Psoas muscle (tissue), 7 donors: ENCODE measurements at regions not wholly inside any gene's neighbourhood (a gene's known extent, or its start where the extent isn't known, plus 50 kb on each side); places are given as distances from the start of the nearest gene placed in this dataset.

ENCODE experiments used
- ATAC-seq, 4 donors: fragments of 200-7000 bp; cut with Tn5 transposase; one replicate each; pipeline ENCODE4 v1.9.1; 2020; ENCODE audit warnings: moderate library complexity in 3 of 4, mild to moderate bottlenecking in 2 of 4
- DNase-seq, 2 donors: peaks; one replicate each; pipeline ENCODE4 v3.0.0-alpha.2; 2020
- H3K27ac ChIP-seq: fragments of 200-600 bp; one replicate; pipeline ENCODE4 v1.8.0; 2022
- H3K27me3 ChIP-seq, 3 donors: fragments of 200-600 bp in 1 of 3; one replicate each; pipeline versions ENCODE4 v1.6.1 to v1.8.0; 2013 to 2022; ENCODE audit warnings: low read length in 2 of 3, mild to moderate bottlenecking in 2 of 3, moderate library complexity in 1 of 3; ENCODE audit not compliant: insufficient read depth in 3 of 3
- H3K36me3 ChIP-seq, 2 donors: fragments of 200-600 bp in 1 of 2; one replicate each; pipeline versions ENCODE4 v1.6.1 to v1.8.0; 2013 to 2022; ENCODE audit warnings: low read depth in 1 of 2, mild to moderate bottlenecking in 1 of 2, moderate library complexity in 1 of 2; ENCODE audit not compliant: insufficient read depth in 1 of 2
- H3K4me1 ChIP-seq: fragments of 200-600 bp; one replicate; pipeline ENCODE4 v1.8.0; 2022
- H3K4me3 ChIP-seq: fragments of 200-600 bp; one replicate; pipeline ENCODE4 v1.8.0; 2022; ENCODE audit warnings: mild to moderate bottlenecking
- H3K9me3 ChIP-seq: fragments of 200-600 bp; one replicate; pipeline ENCODE4 v1.8.0; 2022
- CTCF ChIP-seq: fragments of 200-600 bp; IDR thresholded peaks from one replicate; pipeline ENCODE4 v1.8.0; 2022; ENCODE audit warnings: antibody characterized with exemption
- WGBS, 3 donors: extraction: QIAGEN DNeasy Blood & Tissue Kit; methylation state at CpG; one replicate each; pipeline versions ENCODE4 v1.1.6 to v1.1.7; 2013; 5-methylcytosine and 5-hydroxymethylcytosine counted together
- intact Hi-C, 2 donors: fragments of 100-400 bp; cut with DNase I; formaldehyde crosslinking; loops; one replicate each; pipeline versions ENCODE4 v1.11.0 to v1.14.2; 2022
- donor health status: healthy with polysubstance abuse.
- donor health status: DM: no; HTN: no; CAD: no; lungs with moderate emphysema.
- donor health status: Bipolar disorder and iron deficiency.
- donor health status: healthy.
- donor health status: DM: yes; HTN: yes; CAD: no.
- donor health status: DM: no; HTN: no; CAD: no.
- donor health status: DM: yes; HTN: yes; CAD: no.

- ATAC-seq, result no peak
- DNase-seq, result no peak
- no peak for TF ChIP-seq CTCF
- H3K36me3 ChIP-seq, result no peaks in the 10 kb centered on the region
- H3K4me1 ChIP-seq, result no peaks in the 10 kb centered on the region
- H3K27ac ChIP-seq, result no peak overlapping the region
- H3K4me3 ChIP-seq, result no peak overlapping the region
- peaks cover 3% of the 10 kb centered on the region for H3K9me3 ChIP-seq
- no peaks in the 10 kb centered on the region for H3K27me3 ChIP-seq
- WGBS, 3 donors, result 73 to 74% (median 73%) methylated on average over 4 of the region's 4 CpGs
- intact Hi-C loops, result no loop called here
These were observed 911.2 kb upstream of the PIK3C3 start for GRCh38 chr18:41043876-41044275.

GRCh38 chr18:41042866-41043265 lies 912.2 kb upstream of the PIK3C3 start:
- Histone ChIP-seq H3K27ac (no peak overlapping the region), H3K4me1 (no peaks in the 10 kb centered on the region), H3K27me3 (no peaks in the 10 kb centered on the region), H3K36me3 (no peaks in the 10 kb centered on the region), H3K9me3 (peaks cover 3% of the 10 kb centered on the region), H3K4me3 (no peak overlapping the region)
- ATAC-seq (no peak), DNase-seq (no peak)
- TF ChIP-seq CTCF, result no peak
- intact Hi-C loops, result no loop called here

GRCh38 chr18:41038071-41038470 lies 917.0 kb upstream of the PIK3C3 start:
- Histone ChIP-seq H3K27ac (no peak overlapping the region), H3K27me3 (no peaks in the 10 kb centered on the region), H3K36me3 (no peaks in the 10 kb centered on the region), H3K4me3 (no peak overlapping the region), H3K4me1 (no peaks in the 10 kb centered on the region), H3K9me3 (peaks cover 3% of the 10 kb centered on the region)
- DNase-seq (no peak), ATAC-seq (no peak)
- WGBS, 3 donors, result 77 to 87% (median 81%) methylated on average over 1 of the region's 1 CpG
- TF ChIP-seq CTCF, result no peak
- intact Hi-C loops, result no loop called here

GRCh38 chr18:41036346-41036745 lies 918.7 kb upstream of the PIK3C3 start:
- H3K4me1 ChIP-seq, result no peaks in the 10 kb centered on the region
- H3K36me3 ChIP-seq, result no peaks in the 10 kb centered on the region
- ATAC-seq (no peak), DNase-seq (no peak)
- H3K27me3 ChIP-seq, result no peaks in the 10 kb centered on the region
- no peak for TF ChIP-seq CTCF
- H3K4me3 ChIP-seq, result no peak overlapping the region
- intact Hi-C loops, result no loop called here
- H3K27ac ChIP-seq, result no peak overlapping the region
- WGBS, 3 donors, result 87 to 91% (median 90%) methylated on average over 6 of the region's 6 CpGs
- H3K9me3 ChIP-seq, result peaks cover 3% of the 10 kb centered on the region

GRCh38 chr18:41034413-41034812 lies 920.6 kb upstream of the PIK3C3 start:
- H3K4me3 ChIP-seq, result no peak overlapping the region
- no peaks in the 10 kb centered on the region for H3K9me3 ChIP-seq
- intact Hi-C loops, result no loop called here
- no peaks in the 10 kb centered on the region for H3K4me1 ChIP-seq
- H3K27me3 ChIP-seq, result no peaks in the 10 kb centered on the region
- no peak for TF ChIP-seq CTCF
- 69 to 81% (median 75%) methylated on average over 2 of the region's 2 CpGs for WGBS, 3 donors
- DNase-seq (no peak), ATAC-seq (no peak)
- H3K27ac ChIP-seq, result no peak overlapping the region
- no peaks in the 10 kb centered on the region for H3K36me3 ChIP-seq
